GM23338 (cell line): ENCODE measurements at regions not wholly inside any gene's neighbourhood (a gene's known extent, or its start where the extent isn't known, plus 50 kb on each side); places are given as distances from the start of the nearest gene placed in this dataset.

Source experiments
- ATAC-seq: fragments of 200-7000 bp; cut with Tn5 transposase; 3 replicates; pipeline ENCODE4 v1.9.1; 2020
- DNase-seq: peaks from one replicate; pipeline ENCODE4 v3.0.0-alpha.2; 2015; ENCODE audit warnings: low spot score
- H2AFZ ChIP-seq: fragments of 200-600 bp; sonication (generic); 2 replicates; pipeline ENCODE4 v1.8.0; 2016; ENCODE audit warnings: antibody characterized with exemption, mild to moderate bottlenecking, moderate library complexity
- H3F3A ChIP-seq: fragments of 200-600 bp; sonication (generic); replicated peaks from 2 replicates; pipeline ENCODE4 v1.8.0; 2017; ENCODE audit warnings: antibody characterized with exemption, mixed run types, low read depth
- H3K27ac ChIP-seq: fragments of 200-600 bp; sonication (generic); 2 replicates; pipeline ENCODE4 v1.6.1; 2016; ENCODE audit warnings: low read depth
- H3K27me3 ChIP-seq: fragments of 200-600 bp; sonication (generic); 2 replicates; pipeline ENCODE4 v1.8.0; 2016; ENCODE audit warnings: mild to moderate bottlenecking, mixed run types, moderate library complexity; ENCODE audit not compliant: insufficient read depth
- H3K36me3 ChIP-seq: fragments of 200-600 bp; sonication (generic); 2 replicates; pipeline ENCODE4 v1.8.0; 2016; ENCODE audit warnings: mild to moderate bottlenecking; ENCODE audit not compliant: insufficient read depth
- H3K4me1 ChIP-seq: fragments of 200-600 bp; sonication (generic); 2 replicates; pipeline ENCODE4 v1.8.0; 2016; ENCODE audit warnings: mild to moderate bottlenecking, moderate library complexity; ENCODE audit not compliant: insufficient read depth
- H3K4me2 ChIP-seq: fragments of 200-600 bp; sonication (generic); 2 replicates; pipeline ENCODE4 v1.7.1; 2017; ENCODE audit warnings: mixed run types
- H3K4me3 ChIP-seq: fragments of 200-600 bp; sonication (generic); 2 replicates; pipeline ENCODE4 v1.6.1; 2016; ENCODE audit warnings: mixed run types
- H3K79me2 ChIP-seq: fragments of 200-600 bp; sonication (generic); replicated peaks from 2 replicates; pipeline ENCODE4 v1.8.0; 2017; ENCODE audit warnings: mild to moderate bottlenecking; ENCODE audit not compliant: insufficient read depth
- H3K9me2 ChIP-seq: fragments of 200-600 bp; sonication (generic); 2 replicates; pipeline ENCODE4 v1.8.0; 2017; ENCODE audit not compliant: insufficient read depth
- H4K20me1 ChIP-seq: fragments of 200-600 bp; sonication (generic); replicated peaks from 2 replicates; pipeline ENCODE4 v1.8.0; 2017; ENCODE audit warnings: mild to moderate bottlenecking; ENCODE audit not compliant: insufficient read depth
- H3K27ac Mint-ChIP-seq: 2 replicates; pipeline ENCODE4 v1.8.0; 2020; ENCODE audit warnings: inconsistent platforms, mild to moderate bottlenecking, moderate library complexity, mixed read lengths
- H3K27me3 Mint-ChIP-seq: 3 replicates; pipeline ENCODE4 v1.8.0; 2022; ENCODE audit warnings: low read depth, mild to moderate bottlenecking, moderate library complexity, mixed read lengths, inconsistent platforms; ENCODE audit not compliant: insufficient read depth, poor library complexity
- H3K36me3 Mint-ChIP-seq: 3 replicates; pipeline ENCODE4 v1.8.0; 2021; ENCODE audit warnings: low read depth, mild to moderate bottlenecking, inconsistent platforms, moderate library complexity, mixed read lengths
- H3K4me1 Mint-ChIP-seq: 3 replicates; pipeline ENCODE4 v1.8.0; 2020; ENCODE audit warnings: mild to moderate bottlenecking, inconsistent platforms, mixed read lengths
- H3K4me3 Mint-ChIP-seq: 3 replicates; pipeline ENCODE4 v1.8.0; 2021; ENCODE audit warnings: moderate library complexity, mild to moderate bottlenecking, inconsistent platforms, mixed read lengths
- H3K9me3 Mint-ChIP-seq: 3 replicates; pipeline ENCODE4 v1.8.0; 2020; ENCODE audit warnings: moderate library complexity, mild to moderate bottlenecking, inconsistent platforms, mixed read lengths
- CREB1 ChIP-seq: fragments of 250-450 bp; sonication (Bioruptor Pico); IDR thresholded peaks from 2 replicates; pipeline ENCODE4 v1.5.0; 2020; ENCODE audit warnings: low read depth, mild to moderate bottlenecking, moderate library complexity
- EZH2 ChIP-seq: fragments of 200-600 bp; sonication (generic); IDR thresholded peaks from one replicate; pipeline ENCODE4 v1.8.0; 2017; ENCODE audit warnings: antibody characterized with exemption, mild to moderate bottlenecking, low read depth; ENCODE audit not compliant: unreplicated experiment
- EZH2phosphoT487 ChIP-seq: fragments of 200-600 bp; sonication (generic); IDR thresholded peaks from one replicate; pipeline ENCODE4 v1.8.1; 2018; ENCODE audit warnings: antibody characterized with exemption; ENCODE audit not compliant: unreplicated experiment
- JUNB ChIP-seq: IDR thresholded peaks from one replicate; pipeline ENCODE4 v1.6.1; 2016; ENCODE audit warnings: antibody characterized with exemption; ENCODE audit not compliant: unreplicated experiment
- NANOG ChIP-seq: IDR thresholded peaks from 2 replicates; pipeline ENCODE4 v1.6.1; 2016; ENCODE audit warnings: antibody characterized with exemption, borderline replicate concordance
- POLR2AphosphoS5 ChIP-seq: IDR thresholded peaks from 2 replicates; pipeline ENCODE4 v1.6.1; 2016; ENCODE audit warnings: antibody characterized with exemption, low read depth
- ZNF114 ChIP-seq: fragments of 250-450 bp; sonication (Bioruptor Pico); IDR thresholded peaks from 2 replicates; pipeline ENCODE4 v1.5.0; 2020; ENCODE audit warnings: mild to moderate bottlenecking, moderate library complexity
- ZNF331 ChIP-seq: fragments of 250-450 bp; sonication (Bioruptor Pico); IDR thresholded peaks from 2 replicates; pipeline ENCODE4 v1.5.0; 2020; ENCODE audit warnings: low read depth, mild to moderate bottlenecking, moderate library complexity
- TF ChIP-seq, protein P1 (sequence below), 2 experiments: fragments of 200-600 bp in 1 of 2; sonication (generic) in 1 of 2; conservative IDR thresholded peaks; 2 replicates each; pipeline versions ENCODE4 v1.5.1 to v1.6.1; 2016 to 2017; ENCODE audit warnings: antibody characterized with exemption in 2 of 2, low read depth in 2 of 2, mild to moderate bottlenecking in 2 of 2, moderate library complexity in 1 of 2
- TF ChIP-seq, protein P2 (sequence below): IDR thresholded peaks from 2 replicates; pipeline ENCODE4 v1.6.1; 2016; ENCODE audit warnings: antibody characterized with exemption
- TF ChIP-seq, protein P3 (sequence below): fragments of 250-450 bp; sonication (Bioruptor Pico); IDR thresholded peaks from 2 replicates; pipeline ENCODE4 v1.5.0; 2020; ENCODE audit warnings: mild to moderate bottlenecking, moderate library complexity

DNA sequence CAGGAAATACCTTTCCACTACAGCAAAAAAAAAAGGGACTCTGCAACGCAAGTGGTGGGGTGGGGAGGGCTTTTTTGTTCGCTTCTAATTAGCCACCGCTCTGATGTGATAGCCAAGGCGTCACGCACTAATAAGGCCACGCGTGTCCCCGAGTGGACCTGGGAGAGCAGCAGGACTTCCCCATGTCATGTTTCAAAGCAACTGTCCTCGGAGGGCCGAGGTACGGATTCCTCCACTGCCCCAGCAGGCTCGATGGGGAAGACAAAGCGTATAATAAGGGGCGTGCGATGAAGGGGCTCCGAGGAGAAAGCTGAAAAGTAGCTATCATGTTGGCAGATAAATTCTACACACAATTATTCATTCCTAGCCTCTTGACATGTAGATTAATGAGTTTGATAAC is 179.7 kb upstream of the ZNF507 start:
- H3K4me3 Mint-ChIP-seq, result no peak overlapping the region
- TF ChIP-seq, protein P1, sequence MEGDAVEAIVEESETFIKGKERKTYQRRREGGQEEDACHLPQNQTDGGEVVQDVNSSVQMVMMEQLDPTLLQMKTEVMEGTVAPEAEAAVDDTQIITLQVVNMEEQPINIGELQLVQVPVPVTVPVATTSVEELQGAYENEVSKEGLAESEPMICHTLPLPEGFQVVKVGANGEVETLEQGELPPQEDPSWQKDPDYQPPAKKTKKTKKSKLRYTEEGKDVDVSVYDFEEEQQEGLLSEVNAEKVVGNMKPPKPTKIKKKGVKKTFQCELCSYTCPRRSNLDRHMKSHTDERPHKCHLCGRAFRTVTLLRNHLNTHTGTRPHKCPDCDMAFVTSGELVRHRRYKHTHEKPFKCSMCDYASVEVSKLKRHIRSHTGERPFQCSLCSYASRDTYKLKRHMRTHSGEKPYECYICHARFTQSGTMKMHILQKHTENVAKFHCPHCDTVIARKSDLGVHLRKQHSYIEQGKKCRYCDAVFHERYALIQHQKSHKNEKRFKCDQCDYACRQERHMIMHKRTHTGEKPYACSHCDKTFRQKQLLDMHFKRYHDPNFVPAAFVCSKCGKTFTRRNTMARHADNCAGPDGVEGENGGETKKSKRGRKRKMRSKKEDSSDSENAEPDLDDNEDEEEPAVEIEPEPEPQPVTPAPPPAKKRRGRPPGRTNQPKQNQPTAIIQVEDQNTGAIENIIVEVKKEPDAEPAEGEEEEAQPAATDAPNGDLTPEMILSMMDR (conservative IDR thresholded peaks at IDR 0.05; ENCODE audit: low read depth in 2 of 2), result no peak
- no peak for TF ChIP-seq JUNB
- TF ChIP-seq, protein P2, sequence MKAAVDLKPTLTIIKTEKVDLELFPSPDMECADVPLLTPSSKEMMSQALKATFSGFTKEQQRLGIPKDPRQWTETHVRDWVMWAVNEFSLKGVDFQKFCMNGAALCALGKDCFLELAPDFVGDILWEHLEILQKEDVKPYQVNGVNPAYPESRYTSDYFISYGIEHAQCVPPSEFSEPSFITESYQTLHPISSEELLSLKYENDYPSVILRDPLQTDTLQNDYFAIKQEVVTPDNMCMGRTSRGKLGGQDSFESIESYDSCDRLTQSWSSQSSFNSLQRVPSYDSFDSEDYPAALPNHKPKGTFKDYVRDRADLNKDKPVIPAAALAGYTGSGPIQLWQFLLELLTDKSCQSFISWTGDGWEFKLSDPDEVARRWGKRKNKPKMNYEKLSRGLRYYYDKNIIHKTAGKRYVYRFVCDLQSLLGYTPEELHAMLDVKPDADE, result no peak
- TF ChIP-seq EZH2phosphoT487, result no peak
- no peak for TF ChIP-seq CREB1 (CRISPR knock-in tag)
- no peak for TF ChIP-seq POLR2AphosphoS5

DNA sequence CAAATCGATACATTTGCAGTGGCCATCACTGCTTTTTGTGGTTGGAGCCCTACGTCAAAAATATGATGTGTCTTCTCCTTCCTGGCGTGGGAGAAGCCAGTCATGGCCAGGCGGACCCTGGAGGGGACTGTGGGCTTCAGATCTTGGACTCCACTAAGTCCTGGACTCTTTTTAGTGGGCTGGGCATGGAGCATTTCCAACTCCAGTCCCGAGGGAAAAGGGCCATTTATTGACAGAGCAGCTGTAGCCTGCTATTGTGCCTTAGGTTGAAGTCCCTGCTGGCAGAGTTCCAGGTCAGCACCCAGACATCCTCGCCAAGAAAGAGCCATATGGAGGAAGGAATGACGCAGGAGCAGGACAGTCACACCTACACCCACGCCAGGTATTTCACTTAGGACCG is 179.2 kb upstream of the ZNF507 start:
- H3K27ac ChIP-seq, result no peak overlapping the region
- peak overlapping the region; percentile 28; the same call in 1 of the 2 replicates for H2AFZ ChIP-seq
- Mint-ChIP-seq H3K36me3 (no peaks in the 10 kb centered on the region), H3K4me1 (no peaks in the 10 kb centered on the region), H3K27ac (no peak overlapping the region), H3K9me3 (no peaks in the 10 kb centered on the region), H3K27me3 (no peaks in the 10 kb centered on the region), H3K4me3 (no peak overlapping the region)
- H3K79me2 ChIP-seq, result no peaks in the 10 kb centered on the region
- DNase-seq (no peak), ATAC-seq (no peak)
- no peak overlapping the region for H3K4me2 ChIP-seq
- H3K4me3 ChIP-seq, result no peak overlapping the region
- H3K27me3 ChIP-seq, result no peaks in the 10 kb centered on the region
- H4K20me1 ChIP-seq, result no peaks in the 10 kb centered on the region
- TF ChIP-seq JUNB (no peak), ZNF331 (no peak), CREB1 (CRISPR knock-in tag) (no peak), ZNF114 (CRISPR knock-in tag) (no peak), NANOG (no peak), EZH2 (no peak), EZH2phosphoT487 (no peak)
- TF ChIP-seq, protein P3, sequence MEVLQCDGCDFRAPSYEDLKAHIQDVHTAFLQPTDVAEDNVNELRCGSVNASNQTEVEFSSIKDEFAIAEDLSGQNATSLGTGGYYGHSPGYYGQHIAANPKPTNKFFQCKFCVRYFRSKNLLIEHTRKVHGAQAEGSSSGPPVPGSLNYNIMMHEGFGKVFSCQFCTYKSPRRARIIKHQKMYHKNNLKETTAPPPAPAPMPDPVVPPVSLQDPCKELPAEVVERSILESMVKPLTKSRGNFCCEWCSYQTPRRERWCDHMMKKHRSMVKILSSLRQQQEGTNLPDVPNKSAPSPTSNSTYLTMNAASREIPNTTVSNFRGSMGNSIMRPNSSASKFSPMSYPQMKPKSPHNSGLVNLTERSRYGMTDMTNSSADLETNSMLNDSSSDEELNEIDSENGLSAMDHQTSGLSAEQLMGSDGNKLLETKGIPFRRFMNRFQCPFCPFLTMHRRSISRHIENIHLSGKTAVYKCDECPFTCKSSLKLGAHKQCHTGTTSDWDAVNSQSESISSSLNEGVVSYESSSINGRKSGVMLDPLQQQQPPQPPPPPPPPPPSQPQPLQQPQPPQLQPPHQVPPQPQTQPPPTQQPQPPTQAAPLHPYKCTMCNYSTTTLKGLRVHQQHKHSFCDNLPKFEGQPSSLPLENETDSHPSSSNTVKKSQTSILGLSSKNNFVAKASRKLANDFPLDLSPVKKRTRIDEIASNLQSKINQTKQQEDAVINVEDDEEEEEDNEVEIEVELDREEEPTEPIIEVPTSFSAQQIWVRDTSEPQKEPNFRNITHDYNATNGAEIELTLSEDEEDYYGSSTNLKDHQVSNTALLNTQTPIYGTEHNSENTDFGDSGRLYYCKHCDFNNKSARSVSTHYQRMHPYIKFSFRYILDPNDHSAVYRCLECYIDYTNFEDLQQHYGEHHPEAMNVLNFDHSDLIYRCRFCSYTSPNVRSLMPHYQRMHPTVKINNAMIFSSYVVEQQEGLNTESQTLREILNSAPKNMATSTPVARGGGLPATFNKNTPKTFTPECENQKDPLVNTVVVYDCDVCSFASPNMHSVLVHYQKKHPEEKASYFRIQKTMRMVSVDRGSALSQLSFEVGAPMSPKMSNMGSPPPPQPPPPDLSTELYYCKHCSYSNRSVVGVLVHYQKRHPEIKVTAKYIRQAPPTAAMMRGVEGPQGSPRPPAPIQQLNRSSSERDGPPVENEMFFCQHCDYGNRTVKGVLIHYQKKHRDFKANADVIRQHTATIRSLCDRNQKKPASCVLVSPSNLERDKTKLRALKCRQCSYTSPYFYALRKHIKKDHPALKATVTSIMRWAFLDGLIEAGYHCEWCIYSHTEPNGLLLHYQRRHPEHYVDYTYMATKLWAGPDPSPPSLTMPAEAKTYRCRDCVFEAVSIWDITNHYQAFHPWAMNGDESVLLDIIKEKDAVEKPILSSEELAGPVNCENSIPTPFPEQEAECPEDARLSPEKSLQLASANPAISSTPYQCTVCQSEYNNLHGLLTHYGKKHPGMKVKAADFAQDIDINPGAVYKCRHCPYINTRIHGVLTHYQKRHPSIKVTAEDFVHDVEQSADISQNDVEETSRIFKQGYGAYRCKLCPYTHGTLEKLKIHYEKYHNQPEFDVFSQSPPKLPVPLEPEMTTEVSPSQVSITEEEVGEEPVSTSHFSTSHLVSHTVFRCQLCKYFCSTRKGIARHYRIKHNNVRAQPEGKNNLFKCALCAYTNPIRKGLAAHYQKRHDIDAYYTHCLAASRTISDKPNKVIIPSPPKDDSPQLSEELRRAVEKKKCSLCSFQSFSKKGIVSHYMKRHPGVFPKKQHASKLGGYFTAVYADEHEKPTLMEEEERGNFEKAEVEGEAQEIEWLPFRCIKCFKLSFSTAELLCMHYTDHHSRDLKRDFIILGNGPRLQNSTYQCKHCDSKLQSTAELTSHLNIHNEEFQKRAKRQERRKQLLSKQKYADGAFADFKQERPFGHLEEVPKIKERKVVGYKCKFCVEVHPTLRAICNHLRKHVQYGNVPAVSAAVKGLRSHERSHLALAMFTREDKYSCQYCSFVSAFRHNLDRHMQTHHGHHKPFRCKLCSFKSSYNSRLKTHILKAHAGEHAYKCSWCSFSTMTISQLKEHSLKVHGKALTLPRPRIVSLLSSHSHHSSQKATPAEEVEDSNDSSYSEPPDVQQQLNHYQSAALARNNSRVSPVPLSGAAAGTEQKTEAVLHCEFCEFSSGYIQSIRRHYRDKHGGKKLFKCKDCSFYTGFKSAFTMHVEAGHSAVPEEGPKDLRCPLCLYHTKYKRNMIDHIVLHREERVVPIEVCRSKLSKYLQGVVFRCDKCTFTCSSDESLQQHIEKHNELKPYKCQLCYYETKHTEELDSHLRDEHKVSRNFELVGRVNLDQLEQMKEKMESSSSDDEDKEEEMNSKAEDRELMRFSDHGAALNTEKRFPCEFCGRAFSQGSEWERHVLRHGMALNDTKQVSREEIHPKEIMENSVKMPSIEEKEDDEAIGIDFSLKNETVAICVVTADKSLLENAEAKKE (CRISPR knock-in tag), result no peak
- no peaks in the 10 kb centered on the region for H3K4me1 ChIP-seq
- no peaks in the 10 kb centered on the region for H3K36me3 ChIP-seq
- no peaks in the 10 kb centered on the region for H3F3A ChIP-seq
- 0 out of 2 replicates have a peak, but pooled peaks cover 4% of the 10 kb centered on the region for H3K9me2 ChIP-seq

More for the DNA sequence above, 179.7 kb upstream of the ZNF507 start:
- H3K9me2 ChIP-seq, result 0 out of 2 replicates have a peak, but pooled peaks cover 4% of the 10 kb centered on the region
- no peak for DNase-seq
- H2AFZ ChIP-seq, result no peak overlapping the region
- Mint-ChIP-seq H3K36me3 (no peaks in the 10 kb centered on the region), H3K27me3 (no peaks in the 10 kb centered on the region), H3K27ac (no peak overlapping the region), H3K4me1 (no peaks in the 10 kb centered on the region), H3K9me3 (no peaks in the 10 kb centered on the region; the same call in 2 of the 3 replicates)
- ATAC-seq, result no peak
- H3K4me1 ChIP-seq, result no peaks in the 10 kb centered on the region
- no peak overlapping the region for H3K27ac ChIP-seq
- H3K4me2 ChIP-seq, result no peak overlapping the region
- no peaks in the 10 kb centered on the region for H4K20me1 ChIP-seq
- no peaks in the 10 kb centered on the region for H3K79me2 ChIP-seq
- no peaks in the 10 kb centered on the region for H3K36me3 ChIP-seq
- no peaks in the 10 kb centered on the region for H3F3A ChIP-seq
- H3K4me3 ChIP-seq, result no peak overlapping the region
- no peaks in the 10 kb centered on the region for H3K27me3 ChIP-seq
